H9 (cell line): ENCODE measurements at regions not wholly inside any gene's neighbourhood (a gene's known extent, or its start where the extent isn't known, plus 50 kb on each side); places are given as distances from the start of the nearest gene placed in this dataset.

ENCODE experiments used
- DNase-seq: peaks from one replicate; pipeline ENCODE4 v3.0.0-alpha.2; 2017
- H2AFZ ChIP-seq: one replicate; pipeline ENCODE4 v1.6.1; 2013; ENCODE audit warnings: mild to moderate bottlenecking, low read length, control low read depth, moderate library complexity
- H2AK5ac ChIP-seq: 2 replicates; pipeline ENCODE4 v1.6.1; 2013; ENCODE audit warnings: low read length, control low read depth, mixed read lengths; ENCODE audit not compliant: insufficient read length
- H2BK120ac ChIP-seq: one replicate; pipeline ENCODE4 v1.6.1; 2013; ENCODE audit warnings: low read depth, mild to moderate bottlenecking, low read length, control low read depth, inconsistent platforms; ENCODE audit not compliant: poor library complexity, severe bottlenecking
- H2BK12ac ChIP-seq: 2 replicates; pipeline ENCODE4 v1.6.1; 2013; ENCODE audit warnings: low read length, control low read depth, mixed read lengths, low read depth; ENCODE audit not compliant: insufficient read length
- H2BK15ac ChIP-seq: 2 replicates; pipeline ENCODE4 v1.6.1; 2013; ENCODE audit warnings: low read depth, low read length, control low read depth
- H2BK20ac ChIP-seq: one replicate; pipeline ENCODE4 v1.6.1; 2013; ENCODE audit warnings: low read depth, mild to moderate bottlenecking, low read length, control low read depth, inconsistent platforms; ENCODE audit not compliant: poor library complexity, severe bottlenecking
- H2BK5ac ChIP-seq: 2 replicates; pipeline ENCODE4 v1.6.1; 2013; ENCODE audit warnings: low read length, control low read depth, mixed read lengths; ENCODE audit not compliant: insufficient read length
- H3K14ac ChIP-seq: 2 replicates; pipeline ENCODE4 v1.6.1; 2013; ENCODE audit warnings: low read length, control low read depth; ENCODE audit not compliant: insufficient read depth
- H3K18ac ChIP-seq: 2 replicates; pipeline ENCODE4 v1.6.1; 2013; ENCODE audit warnings: low read depth, mild to moderate bottlenecking, mixed read lengths, low read length, control low read depth; ENCODE audit not compliant: insufficient read length
- H3K23ac ChIP-seq: 2 replicates; pipeline ENCODE4 v1.6.1; 2013; ENCODE audit warnings: low read length, control low read depth, mixed read lengths, low read depth; ENCODE audit not compliant: insufficient read length
- H3K23me2 ChIP-seq: 2 replicates; pipeline ENCODE4 v1.6.1; 2013; ENCODE audit warnings: low read depth, mild to moderate bottlenecking, mixed read lengths, low read length, control low read depth; ENCODE audit not compliant: insufficient read length, poor library complexity, severe bottlenecking
- H3K27ac ChIP-seq: 2 replicates; pipeline ENCODE4 v1.5.1; 2013; ENCODE audit warnings: low read length, control low read depth, mixed read lengths, low read depth; ENCODE audit not compliant: insufficient read length
- H3K27me3 ChIP-seq: 2 replicates; pipeline ENCODE4 v1.6.1; 2013; ENCODE audit warnings: low read length, control low read depth, inconsistent platforms; ENCODE audit not compliant: insufficient read depth
- H3K4ac ChIP-seq: 2 replicates; pipeline ENCODE4 v1.6.1; 2013; ENCODE audit warnings: low read depth, mild to moderate bottlenecking, control low read depth, inconsistent platforms, low read length, moderate library complexity
- H3K4me1 ChIP-seq: 2 replicates; pipeline ENCODE4 v1.6.1; 2013; ENCODE audit warnings: low read length, control low read depth, inconsistent platforms; ENCODE audit not compliant: insufficient read depth
- H3K4me2 ChIP-seq: 2 replicates; pipeline ENCODE4 v1.6.1; 2013; ENCODE audit warnings: low read length, control low read depth, mixed read lengths; ENCODE audit not compliant: insufficient read length, insufficient read depth
- H3K56ac ChIP-seq: 2 replicates; pipeline ENCODE4 v1.6.1; 2013; ENCODE audit warnings: low read depth, mild to moderate bottlenecking, mixed read lengths, low read length, control low read depth; ENCODE audit not compliant: insufficient read length
- H3K79me1 ChIP-seq: 2 replicates; pipeline ENCODE4 v1.6.1; 2013; ENCODE audit warnings: low read depth, mild to moderate bottlenecking, moderate library complexity, low read length, control low read depth, inconsistent platforms; ENCODE audit not compliant: insufficient read depth, poor library complexity, severe bottlenecking
- H3K79me2 ChIP-seq: 2 replicates; pipeline ENCODE4 v1.6.1; 2013; ENCODE audit warnings: low read length, control low read depth, inconsistent platforms; ENCODE audit not compliant: insufficient read depth
- H3K9ac ChIP-seq: 2 replicates; pipeline ENCODE4 v1.6.1; 2013; ENCODE audit warnings: low read length, control low read depth, mixed read lengths; ENCODE audit not compliant: insufficient read length; ENCODE audit errors: extremely low read depth
- H3K9me3 ChIP-seq: one replicate; pipeline ENCODE4 v1.6.1; 2013; ENCODE audit warnings: low read depth, low read length, inconsistent platforms; ENCODE audit not compliant: control insufficient read depth
- H3T11ph ChIP-seq: one replicate; pipeline ENCODE4 v1.6.1; 2013; ENCODE audit warnings: mild to moderate bottlenecking, low read length, control low read depth, inconsistent platforms
- H4K20me1 ChIP-seq: one replicate; pipeline ENCODE4 v1.6.1; 2013; ENCODE audit not compliant: control insufficient read depth, insufficient read length, insufficient read depth
- H4K5ac ChIP-seq: 2 replicates; pipeline ENCODE4 v1.6.1; 2013; ENCODE audit warnings: low read depth, mild to moderate bottlenecking, mixed read lengths, low read length, control low read depth; ENCODE audit not compliant: insufficient read length
- H4K8ac ChIP-seq: replicated peaks from 2 replicates; pipeline ENCODE4 v1.6.1; 2013; ENCODE audit warnings: low read length, control low read depth, mixed read lengths, low read depth; ENCODE audit not compliant: insufficient read length
- H4K91ac ChIP-seq: 2 replicates; pipeline ENCODE4 v1.6.1; 2013; ENCODE audit warnings: low read depth, mild to moderate bottlenecking, moderate library complexity, mixed read lengths, low read length, control low read depth; ENCODE audit not compliant: insufficient read length
- H3K27ac Mint-ChIP-seq, 3 experiments: 2 replicates in 2 of 3; 3 replicates in 1 of 3; pipeline ENCODE4 v1.8.0; 2020 to 2021; ENCODE audit warnings: mixed read lengths in 3 of 3, mild to moderate bottlenecking in 1 of 3, moderate library complexity in 1 of 3
- H3K27me3 Mint-ChIP-seq: 2 replicates; pipeline ENCODE4 v1.8.0; 2021; ENCODE audit warnings: low read depth, mild to moderate bottlenecking, moderate library complexity, mixed read lengths
- H3K36me3 Mint-ChIP-seq, 3 experiments: 2 replicates in 2 of 3; 3 replicates in 1 of 3; pipeline ENCODE4 v1.8.0; 2020 to 2021; ENCODE audit warnings: low read depth in 3 of 3, mixed read lengths in 3 of 3; ENCODE audit not compliant: insufficient read depth in 1 of 3
- H3K4me1 Mint-ChIP-seq, 2 experiments: 2 replicates each; pipeline ENCODE4 v1.8.0; 2020; ENCODE audit warnings: mixed read lengths in 2 of 2
- H3K4me3 Mint-ChIP-seq, 2 experiments: 2 replicates in 1 of 2; 3 replicates in 1 of 2; pipeline ENCODE4 v1.8.0; 2020 to 2021; ENCODE audit warnings: mild to moderate bottlenecking in 2 of 2, mixed read lengths in 2 of 2, moderate library complexity in 1 of 2
- H3K9me3 Mint-ChIP-seq, 2 experiments: 2 replicates in 1 of 2; 3 replicates in 1 of 2; pipeline ENCODE4 v1.8.0; 2020; ENCODE audit warnings: mild to moderate bottlenecking in 2 of 2, mixed read lengths in 2 of 2, moderate library complexity in 1 of 2
- CTCF ChIP-seq: fragments of 200-600 bp; sonication (generic); conservative IDR thresholded peaks from 3 replicates; pipeline ENCODE4 v1.8.0; 2021; ENCODE audit warnings: antibody characterized with exemption, mild to moderate bottlenecking
- WGBS: extraction: QIAGEN DNeasy Blood & Tissue Kit; methylation state at CpG from one replicate; pipeline ENCODE4 v1.1.7; 2013; ENCODE audit warnings: missing lambda C conversion rate, low lambda C conversion rate, mixed read lengths; ENCODE audit not compliant: insufficient read length; ENCODE audit errors: extremely low coverage; 5-methylcytosine and 5-hydroxymethylcytosine counted together

DNA sequence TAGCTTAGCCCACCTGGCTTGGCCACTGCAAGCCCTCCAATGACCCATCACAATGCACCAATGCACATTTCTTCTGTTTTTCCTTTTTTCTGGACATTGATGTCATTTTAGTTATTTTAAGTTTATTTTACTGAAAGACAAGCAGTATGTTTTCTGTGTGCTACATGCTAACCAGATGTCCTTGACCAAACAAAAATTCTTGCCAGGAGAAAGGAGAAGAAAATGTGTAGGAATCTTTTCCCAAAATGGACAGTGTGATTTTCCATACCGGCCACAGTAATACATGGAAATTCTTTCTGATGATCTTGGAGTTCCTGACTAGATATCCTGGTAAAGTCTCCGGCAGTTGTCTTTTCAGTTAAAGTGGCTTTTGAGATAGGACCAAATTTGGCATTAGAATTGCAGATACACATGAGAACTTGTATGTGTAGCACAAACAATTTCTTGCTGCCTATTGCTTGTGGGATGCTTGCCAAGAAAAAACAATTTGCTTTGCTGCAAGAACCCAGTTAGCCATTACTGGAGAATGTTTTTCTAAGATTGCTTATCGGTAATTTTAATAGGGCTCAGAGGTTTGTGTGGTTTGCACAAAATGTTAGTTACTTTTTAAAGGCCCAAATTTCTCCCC is 696.5 kb upstream of the CITED2 start:
- Histone ChIP-seq H2BK120ac (no peak overlapping the region), H3K79me2 (no peaks in the 10 kb centered on the region), H2AK5ac (no peak overlapping the region), H3K79me1 (no peaks in the 10 kb centered on the region), H3K14ac (no peak overlapping the region), H4K91ac (no peak overlapping the region), H3K9ac (no peak overlapping the region), H4K5ac (no peak overlapping the region), H3K56ac (no peak overlapping the region), H3K4me2 (no peak overlapping the region), H3K4ac (no peak overlapping the region), H3K27ac (no peak overlapping the region), H4K20me1 (no peaks in the 10 kb centered on the region), H2BK5ac (no peak overlapping the region), H3K23ac (no peak overlapping the region), H3K4me1 (no peaks in the 10 kb centered on the region), H2BK15ac (no peak overlapping the region), H3K27me3 (no peaks in the 10 kb centered on the region), H2AFZ (no peak overlapping the region), H2BK12ac (no peak overlapping the region), H2BK20ac (no peak overlapping the region), H3K9me3 (no peaks in the 10 kb centered on the region), H3K18ac (no peak overlapping the region), H3K23me2 (no peaks in the 10 kb centered on the region), H3T11ph (no peak overlapping the region), H4K8ac (no peak overlapping the region)
- no CpG with 5 or more reads among the region's 3 CpGs for WGBS
- H3K36me3 Mint-ChIP-seq, result no peaks in the 10 kb centered on the region
- TF ChIP-seq CTCF, result no peak
- DNase-seq, result no peak
- no peaks in the 10 kb centered on the region for H3K27me3 Mint-ChIP-seq
- no peaks in the 10 kb centered on the region for H3K9me3 Mint-ChIP-seq
- no peak overlapping the region for H3K4me3 Mint-ChIP-seq
- no peaks in the 10 kb centered on the region for H3K4me1 Mint-ChIP-seq
- no peak overlapping the region; a peak in 1 of 7 replicates for H3K27ac Mint-ChIP-seq
